Brain pericyte (primary cell): ENCODE measurements at regions not wholly inside any gene's neighbourhood (a gene's known extent, or its start where the extent isn't known, plus 50 kb on each side); places are given as distances from the start of the nearest gene placed in this dataset.

Source experiments
- DNase-seq: peaks from one replicate; pipeline ENCODE4 v3.0.0-alpha.2; 2012; ENCODE audit warnings: low read depth, low spot score

- DNase-seq = no peak
These were observed 1540.6 kb upstream of the GBE1 start for GRCh38 chr3:83302091-83302490.

- no peak for DNase-seq
These were observed 1556.2 kb upstream of the GBE1 start for GRCh38 chr3:83317605-83318004.

DNA sequence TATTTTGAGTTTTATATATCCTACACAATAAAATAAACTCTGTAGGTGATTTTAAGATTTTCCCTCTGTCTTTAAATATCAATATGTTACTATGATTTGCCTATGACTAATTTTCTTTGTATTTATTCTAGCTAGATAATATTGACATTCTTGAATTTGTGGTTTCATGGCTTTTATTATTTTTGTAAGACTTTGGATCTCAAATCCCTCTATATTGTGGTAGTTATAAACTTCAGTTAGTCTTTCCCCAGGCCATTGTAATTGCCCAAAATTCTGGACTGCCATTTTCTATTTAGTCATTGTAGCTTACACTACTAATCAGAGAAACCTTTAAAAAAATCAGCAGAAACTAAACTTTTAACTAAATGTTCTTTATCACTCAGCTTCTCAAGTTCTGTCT, 1559.3 kb upstream of the GBE1 start:
- DNase-seq = no peak

GRCh38 chr3:83321457-83321856, 1560.0 kb upstream of the GBE1 start:
- no peak for DNase-seq

- no peak for DNase-seq
These were observed 1560.4 kb upstream of the GBE1 start for GRCh38 chr3:83321891-83322290.

DNA sequence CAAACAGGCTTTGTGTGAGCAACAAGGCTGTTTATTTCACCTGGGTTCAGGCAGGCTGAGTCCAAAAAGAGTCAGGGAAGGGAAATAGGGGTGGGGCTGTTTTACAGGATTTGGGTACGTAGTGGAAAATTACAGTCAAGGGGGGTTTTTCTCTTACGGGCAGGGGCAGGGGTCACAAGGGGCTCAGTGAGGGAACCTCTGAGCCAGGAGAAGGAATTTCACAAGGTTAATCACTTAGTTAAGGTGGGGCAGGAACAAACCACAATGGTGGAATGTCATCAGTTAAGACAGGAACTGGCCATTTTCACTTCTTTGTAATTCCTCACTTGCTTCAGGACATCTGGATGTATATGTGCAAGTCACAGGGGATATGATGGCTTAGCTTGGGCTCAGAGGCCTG, 1592.8 kb upstream of the GBE1 start:
- DNase-seq = no peak

GRCh38 chr3:83393276-83393675, 1565.5 kb upstream of the CADM2 start:
- DNase-seq = no peak

- DNase-seq = no peak
These were observed 1554.9 kb upstream of the CADM2 start for GRCh38 chr3:83403927-83404326.

- DNase-seq = no peak
These were observed 1532.5 kb upstream of the CADM2 start for GRCh38 chr3:83426300-83426699.

DNA sequence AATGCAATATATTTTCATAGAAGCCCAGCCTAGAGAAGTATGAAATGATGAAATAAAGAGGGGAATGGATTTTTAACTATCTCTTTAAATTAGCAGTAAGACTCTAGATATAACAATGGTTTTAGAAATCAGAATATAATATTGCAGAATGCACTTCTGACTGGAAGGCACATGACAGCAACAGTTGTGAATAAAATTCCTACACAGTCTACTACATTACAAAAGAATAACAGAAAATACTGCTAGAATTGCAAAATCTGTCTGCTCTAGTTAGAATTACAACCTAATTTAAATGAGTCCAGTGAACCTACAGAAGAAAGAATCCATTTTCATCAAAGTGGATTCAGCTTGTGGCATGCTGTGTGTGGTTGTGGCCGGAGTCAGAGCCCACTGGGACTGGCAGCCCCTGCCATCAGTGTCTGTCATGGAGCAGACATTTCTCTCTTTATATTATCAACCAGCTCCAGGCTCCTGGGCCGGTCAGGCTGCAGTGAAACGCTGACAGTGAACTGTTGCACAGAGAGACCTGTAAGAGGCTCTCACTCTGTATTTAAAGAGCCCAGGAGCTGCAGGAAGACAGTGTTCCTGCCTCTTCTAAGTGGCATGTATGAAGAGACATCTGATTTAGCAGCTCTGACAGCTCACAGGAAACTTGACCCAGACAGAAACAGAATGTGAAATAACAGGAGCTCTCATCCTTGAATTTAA, 1523.8 kb upstream of the CADM2 start:
- no peak for DNase-seq

DNA sequence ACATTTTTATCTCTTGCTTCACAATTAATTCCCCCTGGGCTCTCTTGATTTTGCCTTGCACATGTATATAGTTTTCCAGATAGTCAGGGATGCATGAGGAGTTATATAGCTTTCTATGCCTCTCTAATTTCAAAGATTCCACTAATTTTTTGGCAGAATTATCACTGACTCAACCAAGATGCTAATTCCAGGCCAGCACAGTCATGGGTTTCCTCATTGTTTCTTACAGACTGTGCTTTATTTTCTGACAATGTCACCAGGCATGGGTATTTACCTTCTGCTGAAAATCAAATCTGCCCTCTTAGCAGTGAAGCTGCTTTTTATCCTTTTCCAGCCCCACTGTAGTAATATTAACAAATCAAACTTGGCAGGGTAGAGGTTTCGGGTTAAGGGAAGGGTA, 1520.6 kb upstream of the CADM2 start:
- DNase-seq = no peak

- DNase-seq = no peak
These were observed 1505.7 kb upstream of the CADM2 start for GRCh38 chr3:83453056-83453455.

GRCh38 chr3:83454353-83454752, 1504.4 kb upstream of the CADM2 start:
- DNase-seq = no peak

DNA sequence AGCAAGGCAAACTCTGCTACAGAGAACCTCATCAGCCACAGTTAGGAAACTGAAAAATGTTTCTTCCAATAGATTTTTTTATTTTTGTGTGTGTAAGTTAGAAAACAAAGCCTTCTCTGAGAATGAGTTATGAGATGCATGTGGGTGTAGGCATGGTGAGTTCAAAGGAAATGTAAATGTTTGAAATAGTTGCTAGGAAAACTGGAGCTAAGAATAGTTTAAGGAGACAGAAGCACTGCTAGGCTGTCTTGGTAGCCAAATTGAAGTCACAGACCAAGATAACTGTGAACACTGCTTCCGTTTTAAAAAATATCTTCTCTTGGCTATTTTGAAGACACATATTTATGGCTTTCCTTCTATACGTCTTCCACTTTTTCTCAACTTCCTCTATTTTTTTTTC, 1501.2 kb upstream of the CADM2 start:
- no peak for DNase-seq

DNA sequence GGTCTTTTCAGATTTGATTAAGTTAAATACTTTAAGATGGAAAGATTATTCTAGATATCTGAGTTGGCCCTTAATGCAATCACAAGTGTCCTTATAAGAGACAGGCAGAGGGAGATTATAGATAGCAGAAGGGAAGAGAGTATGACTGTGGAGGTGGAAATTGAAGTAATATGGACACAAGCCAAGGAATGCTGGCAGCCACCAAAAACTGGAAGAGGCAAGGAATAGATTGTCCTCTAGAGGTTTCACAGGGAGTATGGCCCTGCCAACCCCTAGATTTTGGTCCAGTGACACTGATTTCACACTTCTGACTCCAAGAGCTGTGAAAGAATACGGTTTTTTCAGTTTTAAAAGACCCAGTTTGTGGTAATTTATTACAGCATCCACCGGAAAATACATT, 1498.7 kb upstream of the CADM2 start:
- no peak for DNase-seq

GRCh38 chr3:83461411-83461810, 1497.4 kb upstream of the CADM2 start:
- DNase-seq = no peak

GRCh38 chr3:83477563-83477962, 1481.2 kb upstream of the CADM2 start:
- DNase-seq = no peak

DNA sequence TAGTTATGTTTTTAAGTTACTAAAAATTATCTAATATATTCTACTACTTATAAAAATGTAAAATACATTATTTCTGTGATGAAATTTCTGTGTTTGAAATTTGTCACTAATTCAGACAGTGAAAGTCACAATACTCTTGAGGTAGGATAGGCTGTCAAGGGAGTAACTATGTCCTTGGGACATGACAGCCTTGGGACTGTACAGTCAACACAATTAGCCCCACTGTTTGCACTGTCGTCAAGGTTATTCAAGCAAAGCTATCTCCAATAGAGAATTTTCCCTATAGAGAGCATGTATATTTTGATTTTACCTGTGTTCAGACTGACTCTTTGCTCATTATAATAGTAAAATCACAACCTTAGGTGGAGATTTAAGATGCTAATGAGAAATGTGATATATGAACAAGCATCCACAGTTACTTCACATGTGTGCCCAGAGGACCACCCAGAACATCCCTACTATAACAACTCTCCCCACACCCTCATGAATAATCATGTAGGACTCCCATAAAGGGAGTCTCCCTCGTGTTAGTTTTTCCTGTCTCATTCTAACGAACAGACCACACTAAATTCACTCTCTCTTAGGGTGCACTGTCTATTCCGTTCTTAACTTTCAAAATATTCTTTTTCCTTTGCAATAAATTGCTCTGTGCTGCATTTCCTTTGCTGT, 1476.3 kb upstream of the CADM2 start:
- no peak for DNase-seq

DNA sequence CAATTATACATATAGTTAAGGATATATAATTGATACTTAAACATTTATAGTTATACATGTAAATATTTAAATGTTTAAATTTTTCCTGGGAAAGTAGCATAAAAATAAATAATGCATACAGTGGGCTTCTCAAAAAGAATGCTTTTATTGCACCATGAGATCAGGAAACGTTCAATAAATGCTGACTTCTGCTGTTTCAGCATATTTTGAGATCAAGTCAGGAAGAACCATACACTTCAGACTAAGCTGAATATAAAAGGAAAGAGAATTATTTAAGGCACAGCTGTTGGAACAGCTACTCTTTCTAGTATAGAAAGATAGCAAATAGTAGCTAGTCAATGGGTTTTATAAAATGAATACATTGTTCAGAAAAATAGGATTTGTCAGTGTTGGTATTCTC, 1462.3 kb upstream of the CADM2 start:
- no peak for DNase-seq

- DNase-seq = no peak
These were observed 1460.3 kb upstream of the CADM2 start for GRCh38 chr3:83498361-83499016.

GRCh38 chr3:83500422-83500821, 1458.4 kb upstream of the CADM2 start:
- no peak for DNase-seq

DNA sequence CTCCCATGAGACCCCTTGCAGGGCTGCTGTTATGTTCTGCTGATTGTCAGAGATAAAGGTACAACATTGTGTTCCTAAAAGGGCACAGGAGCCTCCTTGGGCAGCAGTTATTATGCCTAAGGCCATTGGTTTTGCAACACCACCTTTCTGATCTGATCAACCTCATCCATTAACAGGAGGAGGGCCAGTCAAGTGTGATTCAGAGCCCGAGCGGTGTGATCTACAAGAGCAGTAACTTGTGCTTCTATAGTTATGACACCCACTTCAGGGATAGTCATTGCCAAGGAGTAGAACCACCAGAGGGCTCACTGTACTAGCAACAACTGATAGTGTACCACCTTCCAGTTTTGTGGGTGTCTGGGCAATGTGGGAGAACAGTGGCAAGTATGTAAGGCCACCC, 1457.9 kb upstream of the CADM2 start:
- no peak for DNase-seq

DNA sequence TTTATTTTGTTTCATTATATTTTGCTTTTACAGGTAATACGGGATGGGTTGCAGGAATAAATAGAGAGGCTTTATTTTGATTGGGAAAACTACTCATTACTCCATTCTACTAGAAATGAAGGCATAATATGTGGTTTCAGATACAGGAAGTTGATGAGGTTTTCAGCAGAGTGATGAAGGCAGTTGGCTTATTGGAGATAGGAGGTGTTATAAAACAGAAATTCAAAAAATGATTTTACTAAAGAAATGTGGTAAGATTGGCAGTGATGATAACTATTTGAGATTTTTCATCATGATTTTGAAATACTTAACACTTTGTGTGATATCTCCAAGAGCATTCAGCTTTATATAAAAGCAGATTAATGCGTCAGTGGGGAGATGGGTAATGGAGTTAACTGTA, 1445.7 kb upstream of the CADM2 start:
- no peak for DNase-seq
